Endothelial cell of umbilical vein (primary cell): ENCODE measurements at regions not wholly inside any gene's neighbourhood (a gene's known extent, or its start where the extent isn't known, plus 50 kb on each side); places are given as distances from the start of the nearest gene placed in this dataset.

Experiments
- BruUV-seq: library from RNA; stranded (reverse); fragments of 400-500 nt; replicated peaks from 2 replicates; lab custom pipeline; 2021; lab: Mats Ljungman, UMichigan
- CTCF ChIA-PET: fragments of 300-600, 350-600 bp; sonication (Branson Sonifier 250); formaldehyde crosslinking; loops from one replicate; lab custom pipeline; 2021; ENCODE audit warnings: antibody characterized with exemption, inconsistent platforms; lab: Charles Lee
- POLR2A ChIA-PET: fragments of 300-600, 350-600 bp; sonication (Branson Sonifier 250); formaldehyde crosslinking; loops from one replicate; lab custom pipeline; 2021; ENCODE audit warnings: antibody characterized with exemption, inconsistent platforms; lab: Charles Lee
- DNase-seq: peaks from one replicate; pipeline ENCODE4 v3.0.0-alpha.2; 2011; ENCODE audit warnings: low read depth, low spot score
- FAIRE-seq: peaks from 2 replicates; lab custom pipeline; 2011; peaks lifted over from hg19 to GRCh38; lab: Jason Lieb, UNC
- H2AFZ ChIP-seq: 2 replicates; pipeline ENCODE4 v1.6.0; 2012; ENCODE audit warnings: low read depth, low read length, control low read depth, inconsistent platforms
- H3K27ac ChIP-seq: 2 replicates; pipeline ENCODE4 v1.5.1; 2011; ENCODE audit warnings: low read depth, mild to moderate bottlenecking, control low read depth, low read length, moderate library complexity; ENCODE audit not compliant: insufficient read depth
- H3K27me3 ChIP-seq, 2 experiments: 2 replicates each; pipeline versions ENCODE4 v1.6.0 to v1.6.1; 2011; ENCODE audit warnings: low read length in 2 of 2, mixed read lengths in 1 of 2; ENCODE audit not compliant: control insufficient read depth in 2 of 2, insufficient read depth in 2 of 2
- H3K36me3 ChIP-seq, 2 experiments: 2 replicates in 1 of 2; 3 replicates in 1 of 2; pipeline ENCODE4 v1.5.1; 2011; ENCODE audit warnings: low read length in 2 of 2, mild to moderate bottlenecking in 1 of 2, moderate library complexity in 1 of 2; ENCODE audit not compliant: control insufficient read depth in 2 of 2, insufficient read depth in 2 of 2; ENCODE audit errors: extremely low read depth in 1 of 2
- H3K4me1 ChIP-seq: 3 replicates; pipeline ENCODE4 v1.5.1; 2011; ENCODE audit warnings: mild to moderate bottlenecking, low read length; ENCODE audit not compliant: control insufficient read depth, insufficient read depth; ENCODE audit errors: extremely low read depth
- H3K4me2 ChIP-seq: 2 replicates; pipeline ENCODE4 v1.6.1; 2011; ENCODE audit warnings: low read length, control low read depth, mixed read lengths; ENCODE audit not compliant: insufficient read depth
- H3K4me3 ChIP-seq, 3 experiments: fragments of 200-600 bp in 1 of 3; sonication (generic), shearing (Covaris generic) in 1 of 3; replicated peaks in 1 of 3; 2 replicates each; pipeline ENCODE4 v1.5.1; 2011 to 2016; ENCODE audit warnings: control low read depth in 3 of 3, low read length in 3 of 3, mild to moderate bottlenecking in 2 of 3, inconsistent platforms in 1 of 3, low read depth in 1 of 3, moderate library complexity in 1 of 3; ENCODE audit not compliant: insufficient read depth in 1 of 3
- H3K79me2 ChIP-seq: 2 replicates; pipeline ENCODE4 v1.6.0; 2012; ENCODE audit warnings: low read length, inconsistent platforms; ENCODE audit not compliant: control insufficient read depth, insufficient read depth
- H3K9ac ChIP-seq: replicated peaks from 2 replicates; pipeline ENCODE3; 2011; ENCODE audit warnings: low read length, control low read depth; ENCODE audit not compliant: insufficient read depth; ENCODE audit errors: extremely low read depth
- H3K9me1 ChIP-seq: replicated peaks from 3 replicates; pipeline ENCODE4 v1.6.0; 2011; ENCODE audit warnings: mild to moderate bottlenecking, low read length; ENCODE audit not compliant: control insufficient read depth, insufficient read depth; ENCODE audit errors: extremely low read depth
- H3K9me3 ChIP-seq: replicated peaks from 2 replicates; pipeline ENCODE4 v1.5.1; 2012; ENCODE audit warnings: low read length, inconsistent platforms; ENCODE audit not compliant: control insufficient read depth, insufficient read depth
- H4K20me1 ChIP-seq: replicated peaks from 2 replicates; pipeline ENCODE3; 2011; ENCODE audit warnings: mild to moderate bottlenecking, low read length; ENCODE audit not compliant: control insufficient read depth, insufficient read depth; ENCODE audit errors: extremely low read depth
- CTCF ChIP-seq, 2 donors: IDR thresholded peaks; 1 replicate in 1 of 2; 2 replicates in 1 of 2; pipeline ENCODE4 v1.5.1; 2011; ENCODE audit warnings: low read length in 2 of 2, mild to moderate bottlenecking in 2 of 2, moderate library complexity in 2 of 2, control low read depth in 1 of 2, inconsistent platforms in 1 of 2, low read depth in 1 of 2; ENCODE audit not compliant: insufficient read depth in 1 of 2; ENCODE audit errors: extremely low read depth in 1 of 2
- EZH2 ChIP-seq: IDR thresholded peaks from 2 replicates; pipeline ENCODE4 v1.6.1; 2012; ENCODE audit warnings: borderline replicate concordance, low read depth, mild to moderate bottlenecking, moderate library complexity, low read length, inconsistent platforms; ENCODE audit not compliant: severe bottlenecking
- FOS ChIP-seq: IDR thresholded peaks from 2 replicates; pipeline ENCODE4 v1.6.1; 2011; ENCODE audit warnings: mild to moderate bottlenecking, low read length, moderate library complexity, borderline replicate concordance; ENCODE audit not compliant: insufficient read depth
- GATA2 ChIP-seq: IDR thresholded peaks from 2 replicates; pipeline ENCODE4 v1.7.0; 2011; ENCODE audit warnings: low read depth, mild to moderate bottlenecking, moderate library complexity, mixed read lengths, low read length; ENCODE audit not compliant: insufficient read length, insufficient read depth
- JUN ChIP-seq: IDR thresholded peaks from 2 replicates; pipeline ENCODE4 v1.6.1; 2011; ENCODE audit warnings: borderline replicate concordance, low read depth; ENCODE audit not compliant: insufficient read length, insufficient read depth
- MAX ChIP-seq: IDR thresholded peaks from 2 replicates; pipeline ENCODE4 v1.6.1; 2011; ENCODE audit not compliant: insufficient read depth, insufficient read length
- MYC ChIP-seq: IDR thresholded peaks from one replicate; pipeline ENCODE4 v1.6.1; 2011; ENCODE audit warnings: mild to moderate bottlenecking, low read depth, low read length
- POLR2A ChIP-seq: IDR thresholded peaks from 2 replicates; pipeline ENCODE4 v1.6.1; 2012; ENCODE audit warnings: low read depth, mild to moderate bottlenecking, control low read depth, low read length
- POLR2AphosphoS5 ChIP-seq: IDR thresholded peaks from 2 replicates; pipeline ENCODE4 v1.6.1; 2012; ENCODE audit warnings: low read depth, mild to moderate bottlenecking, control low read depth, low read length, moderate library complexity; ENCODE audit not compliant: insufficient read depth
- dilution Hi-C: fragments of 300-500 bp; cut with MboI; formaldehyde crosslinking; loops from one replicate; pipeline ENCODE4 v1.15.0; 2019; ENCODE audit warnings: low sequenced_read_pairs; ENCODE audit not compliant: extremely low pct_ligation_motif_present
- intact Hi-C: fragments of 100-400 bp; cut with micrococcal nuclease; formaldehyde crosslinking; loops from one replicate; pipeline ENCODE4 v1.10.0; 2022

DNA sequence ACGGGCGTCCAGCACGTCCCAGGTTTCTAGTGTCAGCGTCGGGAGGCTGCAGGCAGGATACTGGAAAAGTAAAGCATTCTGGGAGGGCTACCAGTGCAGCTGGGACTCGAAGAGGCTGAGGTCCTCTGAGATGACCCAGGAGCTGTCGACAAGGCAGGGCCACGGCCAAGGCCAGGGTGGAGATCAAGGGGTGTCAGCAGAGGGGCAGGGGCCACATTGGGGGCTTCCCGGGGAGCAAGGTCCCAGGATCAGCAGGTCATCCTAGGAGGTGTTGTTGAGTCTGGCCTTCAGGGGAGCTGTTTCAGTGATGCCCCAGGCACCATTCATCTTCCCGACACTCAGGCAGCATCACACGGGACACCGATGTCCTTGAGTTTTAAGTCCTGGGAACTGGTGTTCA lies 377.8 kb upstream of the SFSWAP start:
- TF ChIP-seq POLR2AphosphoS5 = no peak
- TF ChIP-seq GATA2 = no peak
- TF ChIP-seq MYC = no peak
- no peak for TF ChIP-seq POLR2A
- no peak for TF ChIP-seq CTCF (IDR thresholded peaks at IDR 0.05; ENCODE audit: extremely low read depth in 1 of 2, insufficient read depth in 1 of 2, low read depth in 1 of 2, low read length in 2 of 2)
- TF ChIP-seq EZH2 = no peak
- TF ChIP-seq FOS = no peak
- TF ChIP-seq JUN = no peak
- no peak for TF ChIP-seq MAX
- Histone ChIP-seq H3K4me1 (no peaks in the 10 kb centered on the region), H3K27ac (no peak overlapping the region), H3K9me3 (peaks cover 2% of the 10 kb centered on the region), H3K9ac (no peak overlapping the region), H3K4me3 (no peak overlapping the region), H2AFZ (no peak overlapping the region), H4K20me1 (no peaks in the 10 kb centered on the region), H3K79me2 (no peaks in the 10 kb centered on the region), H3K36me3 (no peaks in the 10 kb centered on the region), H3K4me2 (no peak overlapping the region), H3K27me3 (no peaks in the 10 kb centered on the region), H3K9me1 (no peaks in the 10 kb centered on the region)
- dilution Hi-C loops = no loop called here
- ChIA-PET POLR2A (no interaction called here), CTCF (no interaction called here)
- intact Hi-C loops = no loop called here
- BruUV-seq = no TSS peak
- DNase-seq = no peak
- FAIRE-seq = no peak
